SU-DHL-6 (cell line): ENCODE measurements at regions not wholly inside any gene's neighbourhood (a gene's known extent, or its start where the extent isn't known, plus 50 kb on each side); places are given as distances from the start of the nearest gene placed in this dataset.

Experiments used
- EZH2phosphoT487 ChIP-seq: fragments of 200-600 bp; sonication (generic), shearing (Covaris generic); conservative IDR thresholded peaks from 2 replicates; pipeline ENCODE4 v1.6.1; 2018; ENCODE audit warnings: mild to moderate bottlenecking, antibody characterized with exemption, low read length, moderate library complexity, mixed read lengths
- TF ChIP-seq, protein P1 (sequence below): fragments of 200-600 bp; sonication (generic); IDR thresholded peaks from one replicate; pipeline ENCODE4 v1.5.1; 2017; ENCODE audit warnings: antibody characterized with exemption, mild to moderate bottlenecking, low read length, moderate library complexity; ENCODE audit not compliant: insufficient read depth, poor library complexity, severe bottlenecking

DNA sequence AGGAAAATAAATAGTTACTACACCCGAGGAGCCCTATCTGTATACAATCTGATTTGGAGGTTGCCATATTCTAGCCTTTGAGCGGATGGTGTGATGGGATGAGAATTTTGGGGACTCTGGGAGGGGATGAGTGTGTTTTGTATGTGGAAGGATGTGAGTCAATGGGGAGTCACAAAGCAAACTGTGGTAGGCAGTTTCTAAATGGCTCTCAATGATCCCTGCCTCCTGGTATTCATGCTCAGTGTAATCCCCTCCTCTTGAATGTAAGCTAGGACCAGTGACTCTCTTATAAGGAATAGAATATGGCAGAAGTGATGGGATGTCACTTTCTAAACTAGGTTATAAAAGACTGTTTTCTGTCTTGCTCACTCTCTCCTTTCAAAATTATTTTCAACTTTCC lies 205.7 kb upstream of the RIOK2 start:
- TF ChIP-seq, protein P1, sequence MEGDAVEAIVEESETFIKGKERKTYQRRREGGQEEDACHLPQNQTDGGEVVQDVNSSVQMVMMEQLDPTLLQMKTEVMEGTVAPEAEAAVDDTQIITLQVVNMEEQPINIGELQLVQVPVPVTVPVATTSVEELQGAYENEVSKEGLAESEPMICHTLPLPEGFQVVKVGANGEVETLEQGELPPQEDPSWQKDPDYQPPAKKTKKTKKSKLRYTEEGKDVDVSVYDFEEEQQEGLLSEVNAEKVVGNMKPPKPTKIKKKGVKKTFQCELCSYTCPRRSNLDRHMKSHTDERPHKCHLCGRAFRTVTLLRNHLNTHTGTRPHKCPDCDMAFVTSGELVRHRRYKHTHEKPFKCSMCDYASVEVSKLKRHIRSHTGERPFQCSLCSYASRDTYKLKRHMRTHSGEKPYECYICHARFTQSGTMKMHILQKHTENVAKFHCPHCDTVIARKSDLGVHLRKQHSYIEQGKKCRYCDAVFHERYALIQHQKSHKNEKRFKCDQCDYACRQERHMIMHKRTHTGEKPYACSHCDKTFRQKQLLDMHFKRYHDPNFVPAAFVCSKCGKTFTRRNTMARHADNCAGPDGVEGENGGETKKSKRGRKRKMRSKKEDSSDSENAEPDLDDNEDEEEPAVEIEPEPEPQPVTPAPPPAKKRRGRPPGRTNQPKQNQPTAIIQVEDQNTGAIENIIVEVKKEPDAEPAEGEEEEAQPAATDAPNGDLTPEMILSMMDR, result no peak
- no peak for TF ChIP-seq EZH2phosphoT487
